ENCODE measurements at regions not wholly inside any gene's neighbourhood (a gene's known extent, or its start where the extent isn't known, plus 50 kb on each side); places are given as distances from the start of the nearest gene placed in this dataset.
A peak's percentile ranks its signal among the peaks of the same experiment; 100 is the strongest.

GRCh38 chr14:105853089-105853906 is 326.9 kb downstream of the TMEM121 start:
- Histone ChIP-seq H3K9ac (ENCODE audit: low read depth in 1 of 2, low read length in 2 of 2) (no peak overlapping the region), H3K9me3 (ENCODE audit: control insufficient read depth in 4 of 4, low read length in 3 of 4) (no peaks in the 10 kb centered on the region), H3K4me3 (ENCODE audit: low read depth in 1 of 3, low read length in 3 of 3) (no peak overlapping the region), H3K4me1 (ENCODE audit: control insufficient read depth in 4 of 4, insufficient read depth in 4 of 4, low read length in 3 of 4) (no peaks in the 10 kb centered on the region), H3K27ac (ENCODE audit: low read depth in 1 of 2, low read length in 2 of 2) (no peak overlapping the region), H3K36me3 (ENCODE audit: control insufficient read depth in 4 of 4, insufficient read depth in 3 of 4, low read depth in 1 of 4, low read length in 3 of 4) (no peaks in the 10 kb centered on the region), H3K27me3 (ENCODE audit: control insufficient read depth in 4 of 4, insufficient read depth in 4 of 4, low read length in 3 of 4) (no peaks in the 10 kb centered on the region)
- TF ChIP-seq EGR1 (IDR thresholded peaks at IDR 0.05; ENCODE audit: low read depth in 2 of 2) (no peak), JUND (IDR thresholded peaks at IDR 0.05) (no peak), FOXA1 (IDR thresholded peaks at IDR 0.05) (no peak), HNF4G (IDR thresholded peaks at IDR 0.05) (no peak), CTCF (IDR thresholded peaks at IDR 0.05; ENCODE audit: low read depth, low read length, missing input control) (no peak), RXRA (IDR thresholded peaks at IDR 0.05) (no peak), TAF1 (conservative IDR thresholded peaks at IDR 0.05) (no peak), RAD21 (IDR thresholded peaks at IDR 0.05) (no peak), MAX (IDR thresholded peaks at IDR 0.05) (no peak), YY1 (IDR thresholded peaks at IDR 0.05) (no peak), NR2F2 (IDR thresholded peaks at IDR 0.05) (no peak), FOXA2 (IDR thresholded peaks at IDR 0.05) (no peak), SP1 (IDR thresholded peaks at IDR 0.05) (no peak)
- TF ChIP-seq, protein P1, sequence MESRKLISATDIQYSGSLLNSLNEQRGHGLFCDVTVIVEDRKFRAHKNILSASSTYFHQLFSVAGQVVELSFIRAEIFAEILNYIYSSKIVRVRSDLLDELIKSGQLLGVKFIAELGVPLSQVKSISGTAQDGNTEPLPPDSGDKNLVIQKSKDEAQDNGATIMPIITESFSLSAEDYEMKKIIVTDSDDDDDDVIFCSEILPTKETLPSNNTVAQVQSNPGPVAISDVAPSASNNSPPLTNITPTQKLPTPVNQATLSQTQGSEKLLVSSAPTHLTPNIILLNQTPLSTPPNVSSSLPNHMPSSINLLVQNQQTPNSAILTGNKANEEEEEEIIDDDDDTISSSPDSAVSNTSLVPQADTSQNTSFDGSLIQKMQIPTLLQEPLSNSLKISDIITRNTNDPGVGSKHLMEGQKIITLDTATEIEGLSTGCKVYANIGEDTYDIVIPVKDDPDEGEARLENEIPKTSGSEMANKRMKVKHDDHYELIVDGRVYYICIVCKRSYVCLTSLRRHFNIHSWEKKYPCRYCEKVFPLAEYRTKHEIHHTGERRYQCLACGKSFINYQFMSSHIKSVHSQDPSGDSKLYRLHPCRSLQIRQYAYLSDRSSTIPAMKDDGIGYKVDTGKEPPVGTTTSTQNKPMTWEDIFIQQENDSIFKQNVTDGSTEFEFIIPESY (IDR thresholded peaks at IDR 0.05), result no peak
- TF ChIP-seq, protein P2, sequence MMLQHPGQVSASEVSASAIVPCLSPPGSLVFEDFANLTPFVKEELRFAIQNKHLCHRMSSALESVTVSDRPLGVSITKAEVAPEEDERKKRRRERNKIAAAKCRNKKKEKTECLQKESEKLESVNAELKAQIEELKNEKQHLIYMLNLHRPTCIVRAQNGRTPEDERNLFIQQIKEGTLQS (IDR thresholded peaks at IDR 0.05), result no peak
- DNase-seq (ENCODE audit: low spot score), result peak; percentile 32
- WGBS, result 90% methylated on average over 16 of the region's 16 CpGs

DNA sequence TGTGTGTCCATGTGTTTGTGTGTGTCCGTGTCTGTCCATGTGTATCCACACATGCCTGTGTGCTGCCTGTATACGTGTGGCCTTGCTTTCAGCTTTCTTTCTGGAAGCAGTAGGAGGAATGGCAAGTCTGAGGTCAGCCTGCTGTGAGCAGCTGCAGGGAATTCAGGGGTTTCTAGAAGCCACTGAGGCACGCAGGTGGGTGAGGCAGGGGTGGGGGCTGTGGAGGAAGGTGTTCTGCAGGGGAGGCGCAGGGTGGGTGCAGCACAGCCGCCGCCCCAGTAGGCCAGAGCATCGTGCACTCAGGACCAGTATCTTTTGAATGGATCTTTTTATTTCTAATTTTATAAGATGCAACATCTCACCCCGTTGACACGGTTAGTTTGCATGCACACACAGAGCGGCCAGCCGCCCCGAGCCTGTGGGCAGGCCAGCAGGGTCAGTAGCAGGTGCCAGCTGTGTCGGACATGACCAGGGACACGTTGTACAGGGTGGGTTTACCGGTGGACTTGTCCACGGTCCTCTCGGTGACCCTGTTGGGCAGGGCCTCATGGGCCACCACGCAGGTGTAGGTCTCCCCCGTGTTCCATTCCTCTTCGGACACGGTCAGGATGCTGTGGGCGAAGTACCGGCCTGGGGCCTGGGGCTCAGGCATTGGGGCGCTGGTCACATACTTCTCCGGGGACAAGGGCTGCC is 327.7 kb downstream of the TMEM121 start:
- no peaks in the 10 kb centered on the region for H3K36me3 ChIP-seq (ENCODE audit: control insufficient read depth in 4 of 4, insufficient read depth in 3 of 4, low read depth in 1 of 4, low read length in 3 of 4)
- H3K9ac ChIP-seq (ENCODE audit: low read depth in 1 of 2, low read length in 2 of 2), result no peak overlapping the region
- H3K4me3 ChIP-seq (ENCODE audit: low read depth in 1 of 3, low read length in 3 of 3), result no peak overlapping the region
- H3K4me1 ChIP-seq (ENCODE audit: control insufficient read depth in 4 of 4, insufficient read depth in 4 of 4, low read length in 3 of 4), result no peaks in the 10 kb centered on the region
- WGBS, result 88% methylated on average over 25 of the region's 25 CpGs
- no peaks in the 10 kb centered on the region for H3K27me3 ChIP-seq (ENCODE audit: control insufficient read depth in 4 of 4, insufficient read depth in 4 of 4, low read length in 3 of 4)
- H3K9me3 ChIP-seq (ENCODE audit: control insufficient read depth in 4 of 4, low read length in 3 of 4), result no peaks in the 10 kb centered on the region
- DNase-seq (ENCODE audit: low spot score), result peak; percentile 20
- TF ChIP-seq YY1 (IDR thresholded peaks at IDR 0.05), result no peak
- H3K27ac ChIP-seq (ENCODE audit: low read depth in 1 of 2, low read length in 2 of 2), result no peak overlapping the region
